UCSD-AML1 (cell line): ENCODE measurements at regions not wholly inside any gene's neighbourhood (a gene's known extent, or its start where the extent isn't known, plus 50 kb on each side); places are given as distances from the start of the nearest gene placed in this dataset.

ENCODE experiments used
- DNase-seq: peaks from one replicate; lab custom pipeline; 2025; ENCODE audit not compliant: unreplicated experiment; lab: John Stamatoyannopoulos, UW

GRCh38 chr12:105942281-105942680, 196.5 kb downstream of the NUAK1 start:
- no peak for DNase-seq

GRCh38 chr12:105943525-105943924, 195.2 kb downstream of the NUAK1 start:
- no peak for DNase-seq

GRCh38 chr12:105944628-105945027, 194.1 kb downstream of the NUAK1 start:
- no peak for DNase-seq

- no peak for DNase-seq
Observed at GRCh38 chr12:105945880-105946279, 192.9 kb downstream of the NUAK1 start.

GRCh38 chr12:105946493-105946901, 192.3 kb downstream of the NUAK1 start:
- no peak for DNase-seq

GRCh38 chr12:105947906-105948305, 190.8 kb downstream of the NUAK1 start:
- no peak for DNase-seq

- DNase-seq, result no peak
Observed at GRCh38 chr12:105948331-105948730, 190.4 kb downstream of the NUAK1 start.

GRCh38 chr12:105949391-105949790, 189.4 kb downstream of the NUAK1 start:
- no peak for DNase-seq

GRCh38 chr12:105951732-105952131, 187.0 kb downstream of the NUAK1 start:
- DNase-seq, result no peak

GRCh38 chr12:105954951-105955931, 183.5 kb downstream of the NUAK1 start:
- DNase-seq, result no peak

GRCh38 chr12:105955976-105956375, 182.8 kb downstream of the NUAK1 start:
- DNase-seq, result no peak

- no peak for DNase-seq
Observed at GRCh38 chr12:105956662-105957457, 181.9 kb downstream of the NUAK1 start.

- DNase-seq, result no peak
Observed at GRCh38 chr12:105960319-105961083, 178.3 kb downstream of the NUAK1 start.

- no peak for DNase-seq
Observed at GRCh38 chr12:105961821-105962671, 176.7 kb downstream of the NUAK1 start.

GRCh38 chr12:105967038-105967776, 171.5 kb downstream of the NUAK1 start:
- DNase-seq, result no peak

GRCh38 chr12:105968025-105968424, 170.7 kb downstream of the NUAK1 start:
- DNase-seq, result no peak

- no peak for DNase-seq
Observed at GRCh38 chr12:105970885-105971284, 167.9 kb downstream of the NUAK1 start.

GRCh38 chr12:105974738-105975137, 164.0 kb downstream of the NUAK1 start:
- DNase-seq, result no peak

GRCh38 chr12:105975351-105975750, 163.4 kb downstream of the NUAK1 start:
- DNase-seq, result no peak

GRCh38 chr12:105977236-105977635, 161.5 kb downstream of the NUAK1 start:
- DNase-seq, result no peak
